ENCODE measurements at regions not wholly inside any gene's neighbourhood (a gene's known extent, or its start where the extent isn't known, plus 50 kb on each side); places are given as distances from the start of the nearest gene placed in this dataset.

GRCh38 chr5:20434786-20435185 lies 446.8 kb upstream of the CDH18 start:
- no peak for TF ChIP-seq POLR2A (IDR thresholded peaks at IDR 0.05; ENCODE audit: low read depth, low read length)
- TF ChIP-seq POLR2AphosphoS5 (IDR thresholded peaks at IDR 0.05; ENCODE audit: low read depth, low read length): no peak
- no peak for TF ChIP-seq POU2F2 (IDR thresholded peaks at IDR 0.05; ENCODE audit: low read depth, low read length)
- no peak for TF ChIP-seq TAF1 (IDR thresholded peaks at IDR 0.05; ENCODE audit: low read depth, low read length)

All from GM12891 (cell line).